Posterior vena cava (tissue), 2 donors: ENCODE measurements at regions not wholly inside any gene's neighbourhood (a gene's known extent, or its start where the extent isn't known, plus 50 kb on each side); places are given as distances from the start of the nearest gene placed in this dataset.
A peak's percentile ranks its signal among the peaks of the same experiment; 100 is the strongest.
"Not testable (repeated sequence)": the region's sequence is repeated elsewhere in the genome, so short reads cannot be mapped to it uniquely, and the experiment has no call there.

ENCODE experiments used
- DNase-seq: peaks from one replicate; pipeline ENCODE4 v3.0.0-alpha.2; 2020; ENCODE audit warnings: low spot score
- intact Hi-C, 2 donors: fragments of 100-400 bp; cut with DNase I; formaldehyde crosslinking; loops; one replicate each; pipeline versions ENCODE4 v1.14.1 to v1.14.2; 2022 to 2023
- donor health status: DM: yes; HTN: yes; CAD: no.
- donor health status: DM: yes; HTN: yes; CAD: no.

DNA sequence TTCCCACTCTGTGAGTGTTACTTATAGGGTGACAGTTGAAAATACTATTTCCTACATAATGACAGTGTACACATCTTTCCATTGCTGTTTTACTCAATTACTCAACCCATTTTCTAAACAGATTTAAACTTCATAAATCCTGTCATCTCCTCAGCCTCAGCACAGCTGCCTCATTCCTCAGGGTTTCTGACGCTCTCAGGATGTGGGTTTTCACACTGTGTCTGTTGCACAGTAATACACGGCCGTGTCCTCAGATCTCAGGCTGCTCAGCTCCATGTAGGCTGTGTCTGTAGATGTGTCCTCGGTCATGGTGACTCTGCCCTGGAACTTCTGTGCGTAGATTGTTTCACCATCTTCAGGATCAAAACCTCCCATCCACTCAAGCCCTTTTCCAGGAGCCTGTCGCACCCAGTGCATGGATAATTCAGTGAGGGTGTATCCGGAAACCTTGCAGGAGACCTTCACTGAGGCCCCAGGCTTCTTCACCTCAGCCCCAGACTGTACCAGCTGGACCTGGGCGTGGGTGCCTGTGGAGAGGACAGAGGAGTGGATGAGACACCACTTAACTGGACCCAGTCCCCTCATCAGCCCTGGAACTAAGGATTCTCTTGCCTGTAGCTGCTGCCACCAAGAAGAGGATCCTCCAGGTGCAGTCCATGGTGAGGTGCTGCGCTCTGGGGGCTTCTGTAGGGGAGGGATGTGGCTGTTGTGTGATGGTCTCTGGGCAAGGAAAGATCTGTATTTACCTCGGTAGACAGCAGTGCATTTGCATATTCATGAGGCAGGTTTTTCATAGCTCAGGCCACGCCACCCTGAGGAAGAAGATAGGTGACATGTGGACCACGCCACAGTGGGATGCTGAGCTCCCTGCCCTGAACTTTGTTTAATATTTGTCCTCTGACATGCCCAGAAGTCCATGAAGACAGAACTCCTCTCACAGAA lies 750.2 kb downstream of the TMEM121 start:
- intact Hi-C loops, result no loop called here
- no peak for DNase-seq

DNA sequence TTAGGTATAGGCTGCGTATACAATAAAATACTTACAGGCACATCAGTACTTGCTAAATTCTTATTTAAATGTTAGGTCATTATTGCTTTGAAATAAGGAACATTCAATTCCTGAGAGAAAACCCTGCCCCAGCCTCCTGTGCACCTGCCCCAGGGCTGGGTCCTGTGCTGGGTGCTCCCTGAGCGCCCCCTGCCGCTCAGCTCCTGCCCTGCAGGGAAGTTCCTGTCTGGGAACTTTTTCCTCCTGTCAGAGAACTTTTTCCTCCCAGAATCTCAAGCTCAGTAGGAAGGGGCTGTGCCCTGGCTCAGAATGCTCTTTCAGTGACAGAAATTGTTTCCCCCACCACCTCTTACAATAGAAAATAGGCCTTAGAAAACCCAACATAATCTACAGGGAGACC lies 751.1 kb downstream of the TMEM121 start:
- intact Hi-C loops, result no loop called here

DNA sequence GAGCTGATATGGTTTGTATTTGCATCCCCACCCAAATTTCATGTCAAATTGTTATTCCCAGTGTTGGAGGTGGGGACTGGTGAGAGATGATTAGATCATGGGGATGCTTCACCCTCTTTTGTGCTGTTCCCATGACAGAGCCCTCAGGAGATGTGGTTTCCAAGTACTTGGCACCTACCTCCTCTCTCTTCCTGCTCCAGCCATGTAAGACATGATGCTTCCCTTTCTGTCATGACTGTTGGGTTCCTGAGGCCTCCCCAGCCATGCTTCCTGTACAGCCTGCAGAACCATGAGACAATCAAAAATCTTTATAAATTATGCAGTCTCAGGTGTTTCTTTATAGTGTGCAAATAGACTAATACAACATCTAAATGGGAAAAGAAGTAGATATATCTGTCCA lies 754.5 kb downstream of the TMEM121 start:
- intact Hi-C loops, result no loop called here

More for the DNA sequence above, 751.1 kb downstream of the TMEM121 start:
- no peak for DNase-seq

DNA sequence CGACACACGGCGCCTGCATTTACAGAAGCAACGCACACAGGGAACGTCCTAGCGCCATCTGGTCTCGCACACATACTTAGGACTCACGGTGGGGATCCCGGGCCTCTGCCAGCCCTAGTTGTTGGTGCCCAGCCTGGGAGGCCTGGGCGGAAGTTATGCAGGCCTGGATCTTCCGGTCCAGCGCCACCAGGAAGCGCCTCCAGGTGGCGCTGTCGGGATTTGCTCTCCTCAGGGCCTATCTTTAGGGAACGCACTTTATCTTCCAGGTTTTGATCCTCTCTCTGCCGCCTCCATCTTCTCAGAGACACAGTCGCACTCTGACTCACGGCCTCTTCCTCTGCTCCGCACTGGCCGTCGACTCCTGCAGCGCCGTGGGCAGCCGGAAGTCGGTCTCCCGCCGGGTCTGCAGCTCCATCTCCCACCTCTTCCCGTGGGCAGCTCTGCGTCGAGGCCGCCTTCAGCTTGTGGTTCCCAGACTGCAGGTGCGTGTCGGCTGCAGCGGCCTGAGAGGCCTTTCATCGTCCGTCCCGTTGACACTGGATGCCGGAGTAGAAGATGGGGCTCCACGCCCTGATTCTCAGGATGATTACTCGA lies 760.4 kb downstream of the TMEM121 start:
- DNase-seq, result no peak
- intact Hi-C loops, result no loop called here

More for the DNA sequence above, 754.5 kb downstream of the TMEM121 start:
- no peak for DNase-seq

DNA sequence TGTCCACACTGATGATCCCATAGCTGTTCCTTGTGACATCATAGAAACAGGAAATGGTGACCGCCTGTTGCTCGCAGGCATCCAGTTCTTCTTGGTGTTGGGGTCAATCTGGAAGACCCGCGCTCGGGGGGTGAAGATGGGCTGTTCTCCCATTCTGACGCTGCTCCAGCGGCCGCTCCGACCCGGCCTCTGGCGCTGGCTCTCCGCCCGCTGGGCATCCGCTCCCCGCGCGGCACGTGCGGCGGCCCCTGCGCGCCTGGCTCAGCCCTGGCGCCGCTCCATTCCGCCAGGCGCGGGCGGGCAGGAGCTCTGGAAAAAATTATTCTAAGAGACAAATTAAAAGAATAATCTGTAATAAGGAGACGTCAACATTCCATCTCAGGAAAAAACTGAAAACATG lies 761.1 kb downstream of the TMEM121 start:
- intact Hi-C loops, result no loop called here
- no peak for DNase-seq

DNA sequence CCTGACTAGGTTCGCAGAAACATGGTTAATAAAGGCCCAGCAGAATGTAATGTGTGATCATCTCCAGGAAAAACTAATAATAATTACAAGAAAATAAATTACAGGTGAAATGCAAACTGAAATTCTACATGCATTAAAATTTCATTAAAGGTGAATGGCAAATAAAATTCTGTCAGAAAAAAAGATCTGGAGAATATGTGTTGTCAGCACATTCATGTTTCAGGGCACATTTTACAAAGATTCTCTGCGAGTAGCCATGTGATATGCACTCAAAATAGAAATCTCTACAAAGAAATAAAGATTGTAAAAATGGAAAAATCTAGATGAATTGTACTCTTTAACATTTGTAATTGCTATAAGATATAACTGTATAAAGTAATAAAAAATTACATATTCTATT lies 765.2 kb downstream of the TMEM121 start:
- intact Hi-C loops, result no loop called here
- no peak for DNase-seq

DNA sequence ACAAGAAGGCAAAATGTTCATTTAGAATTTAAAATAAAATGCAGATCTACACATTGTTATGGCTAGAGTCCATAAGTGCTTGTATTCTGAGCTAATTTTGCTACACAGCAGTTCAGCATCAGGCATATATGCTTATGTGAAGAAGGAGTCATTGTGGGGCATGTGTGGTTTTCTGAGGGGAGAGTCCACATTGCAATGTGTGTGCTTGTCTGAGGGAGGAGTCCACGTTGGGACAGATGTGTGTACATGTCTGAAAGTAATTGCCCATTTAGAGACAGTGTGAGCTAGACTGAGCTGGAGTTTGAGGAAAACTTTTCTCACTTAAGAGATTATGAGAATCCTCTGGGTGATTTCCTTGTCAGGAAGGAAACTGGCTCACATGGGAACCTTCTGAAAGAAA lies 767.9 kb downstream of the TMEM121 start:
- no peak for DNase-seq
- intact Hi-C loops, result no loop called here

DNA sequence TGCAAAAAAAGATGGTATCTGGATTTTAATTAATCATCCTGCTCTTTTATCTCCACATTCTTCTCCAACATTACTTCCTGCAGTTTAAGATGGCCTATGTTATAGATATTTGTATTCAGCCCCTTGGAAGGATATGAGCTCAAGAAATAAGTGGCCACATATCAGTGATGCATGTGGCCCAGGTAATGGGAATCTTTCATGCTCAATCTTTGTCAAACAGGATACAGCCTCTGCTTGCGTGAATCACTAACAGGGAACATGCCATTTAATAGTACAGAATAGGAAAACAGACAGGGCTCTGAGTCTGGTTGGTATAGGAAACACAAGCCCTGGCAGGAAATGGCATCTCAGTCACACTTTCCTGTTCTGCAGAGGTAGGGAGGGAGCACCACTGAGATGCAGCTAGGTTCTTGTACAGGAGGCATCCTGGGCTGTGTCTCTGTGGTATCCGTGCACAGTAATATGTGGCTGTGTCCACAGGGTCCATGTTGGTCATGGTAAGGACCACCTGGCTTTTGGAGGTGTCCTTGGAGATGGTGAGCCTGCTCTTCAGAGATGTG lies 774.6 kb downstream of the TMEM121 start:
- intact Hi-C loops, DNase-seq: not testable (repeated sequence)

DNA sequence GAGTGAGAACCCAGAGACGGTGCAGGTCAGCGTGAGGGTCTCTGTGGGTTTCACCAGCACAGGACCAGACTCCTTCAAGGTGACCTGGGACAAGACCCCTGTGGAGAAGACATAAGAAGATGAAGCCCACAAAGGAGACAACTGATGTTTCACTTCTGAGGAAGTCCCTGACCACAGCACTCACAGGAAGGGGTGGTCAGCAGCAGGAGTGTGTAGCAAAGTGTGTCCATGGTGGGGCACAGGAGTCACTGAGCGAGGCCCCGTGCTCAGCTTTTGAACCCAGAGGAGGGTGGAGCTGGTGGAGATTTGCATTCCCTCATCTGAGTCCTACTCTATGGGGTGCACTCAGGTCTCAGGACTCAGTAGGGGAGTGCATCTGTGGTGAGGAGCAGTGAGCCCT lies 775.2 kb downstream of the TMEM121 start:
- not testable (repeated sequence) for DNase-seq

DNA sequence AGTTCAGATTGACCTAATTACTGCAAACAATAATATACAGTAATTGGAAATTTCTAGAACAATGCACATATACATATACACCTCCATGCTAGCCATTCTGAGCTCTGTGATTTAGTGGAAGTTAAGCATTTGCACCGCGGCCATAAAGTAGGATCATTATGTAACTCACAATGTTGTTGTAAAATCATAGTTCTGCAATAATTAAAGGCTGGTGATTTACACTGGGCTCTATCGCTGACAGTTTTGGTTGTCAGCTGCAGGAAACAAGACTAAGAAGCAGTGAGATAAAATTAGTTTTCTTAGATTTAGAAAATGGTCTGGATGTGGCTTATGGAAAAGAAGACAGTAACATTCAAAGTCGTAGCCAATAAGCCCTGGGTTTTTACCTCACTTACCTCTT lies 776.3 kb downstream of the TMEM121 start:
- no peak for DNase-seq
- intact Hi-C loops, result no loop called here

More for the DNA sequence above, 775.2 kb downstream of the TMEM121 start:
- intact Hi-C loops, result not testable (repeated sequence)

DNA sequence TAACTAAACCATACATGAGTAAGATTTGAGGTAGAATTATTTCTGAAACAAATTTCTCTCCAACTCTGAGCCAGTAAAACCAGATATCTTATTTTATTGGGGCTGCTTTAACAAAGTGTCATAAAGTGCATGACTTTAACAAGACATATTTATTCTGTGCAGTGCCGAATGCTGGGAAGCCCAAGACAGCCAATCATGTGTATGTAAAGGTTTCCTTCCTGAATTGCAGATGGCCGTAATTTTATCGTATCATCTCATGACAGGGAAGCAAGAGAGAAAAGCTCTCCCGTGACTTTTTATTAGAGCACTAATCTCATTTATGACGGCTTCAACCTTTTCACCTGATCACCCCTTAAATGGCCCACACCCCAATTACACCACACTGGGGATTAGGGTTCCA lies 777.9 kb downstream of the TMEM121 start:
- no peak for DNase-seq
- intact Hi-C loops, result no loop called here

DNA sequence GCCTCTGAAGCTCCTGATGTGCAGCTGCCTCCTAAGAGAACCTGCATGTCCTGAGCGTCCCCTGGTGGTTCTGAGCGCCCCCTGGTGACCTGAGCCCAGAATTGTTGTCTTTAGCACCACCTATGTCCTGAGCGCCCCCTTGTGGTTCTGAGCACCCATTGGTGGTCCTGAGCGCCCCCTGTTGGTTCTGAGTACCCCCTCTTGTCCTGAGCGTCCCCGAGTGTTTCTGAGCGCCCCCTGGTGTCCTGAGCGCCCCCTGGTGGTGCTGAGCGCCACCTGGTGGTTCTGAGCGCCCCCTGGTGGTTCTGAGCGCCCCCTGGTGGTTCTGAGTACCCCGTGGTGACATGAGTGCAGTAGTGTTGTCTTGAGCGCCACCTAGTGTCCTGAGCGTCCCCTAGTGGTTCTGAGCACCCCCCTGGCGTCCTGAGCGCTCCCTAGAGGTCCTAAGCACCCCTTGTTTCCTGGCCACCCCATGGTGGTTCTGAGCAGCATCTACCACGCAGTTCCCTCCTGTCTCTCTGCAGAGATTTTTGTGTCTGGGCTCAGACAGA lies 782.5 kb downstream of the TMEM121 start:
- intact Hi-C loops, result no loop called here
- peak; percentile 80 for DNase-seq

DNA sequence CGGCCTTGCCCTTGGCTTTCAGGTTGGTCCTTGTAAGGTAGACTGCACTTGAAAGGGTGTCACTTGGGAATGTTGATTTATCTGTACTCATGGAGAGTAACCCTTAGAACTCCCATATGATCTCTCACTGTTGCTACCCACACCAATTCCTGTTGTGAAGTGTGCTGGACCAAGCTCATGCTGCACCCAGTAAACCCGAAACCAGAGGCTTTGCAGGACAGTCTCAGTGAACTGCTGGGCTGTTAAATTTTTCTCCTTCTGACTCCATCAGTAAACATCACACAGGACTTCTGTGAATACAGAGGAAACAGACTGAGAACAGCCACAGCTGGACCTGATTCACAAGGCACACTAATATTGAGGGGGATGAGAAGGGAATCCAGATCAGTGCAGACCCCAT lies 783.0 kb downstream of the TMEM121 start:
- DNase-seq, result no peak
- intact Hi-C loops, result no loop called here

DNA sequence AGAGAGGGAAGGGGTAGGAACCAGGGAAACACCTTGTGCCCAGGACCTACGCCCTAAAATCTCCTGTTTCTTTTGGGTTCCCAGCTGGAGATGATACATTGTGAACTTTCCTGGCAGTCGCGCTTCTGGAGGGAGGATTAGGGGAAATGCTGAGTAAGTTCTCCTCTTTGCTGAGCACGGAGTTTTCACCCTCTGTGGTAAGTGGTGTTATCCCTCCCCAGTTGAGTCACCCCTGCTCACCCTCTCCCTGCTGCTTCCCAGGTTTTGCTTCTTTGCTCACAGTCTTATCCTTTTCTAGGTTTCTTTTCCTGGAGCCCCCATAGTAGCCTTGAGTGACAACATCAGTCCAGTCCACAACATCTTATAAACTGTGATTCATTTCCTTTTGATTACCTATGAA lies 789.1 kb downstream of the TMEM121 start:
- no peak for DNase-seq
- intact Hi-C loops, result no loop called here

DNA sequence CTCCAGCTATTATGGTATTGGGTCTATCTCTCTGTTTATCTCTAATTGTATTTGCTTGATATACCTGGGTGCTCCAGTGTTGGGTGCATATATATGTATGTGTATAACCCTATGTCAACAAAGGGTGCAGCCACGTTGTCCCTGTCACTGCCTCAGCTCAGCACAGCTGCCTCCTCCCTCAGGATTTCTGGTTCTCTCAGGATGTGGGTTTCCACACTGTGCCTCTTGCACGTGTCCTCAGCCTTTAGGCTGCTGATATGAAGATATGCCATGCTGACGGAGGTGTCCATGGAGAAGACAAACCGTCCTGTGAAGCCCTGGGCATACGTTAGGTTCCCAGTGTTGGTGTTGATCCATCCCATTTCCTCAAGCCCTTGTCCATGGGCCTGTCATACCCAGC lies 791.2 kb downstream of the TMEM121 start:
- DNase-seq, result no peak
- intact Hi-C loops, result no loop called here

DNA sequence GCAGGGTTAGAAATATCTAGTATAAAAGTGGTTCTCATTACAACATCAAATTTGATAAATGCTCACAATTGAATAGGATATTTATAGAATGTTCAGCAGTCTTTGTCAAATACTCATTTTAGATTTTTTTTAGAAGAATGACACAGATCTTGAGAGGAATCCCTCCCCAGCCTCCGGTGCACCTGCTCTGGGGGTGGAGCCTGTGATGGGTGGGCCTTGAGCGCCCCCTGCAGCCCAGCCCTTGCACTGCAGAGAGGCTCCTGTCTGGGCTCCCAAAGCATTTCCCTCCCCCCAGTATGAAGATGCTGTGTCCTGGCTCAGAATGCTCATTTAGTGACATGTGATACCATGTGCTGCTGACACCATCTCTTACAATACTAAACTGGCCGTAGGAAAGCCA lies 792.3 kb downstream of the TMEM121 start:
- no peak for DNase-seq
- intact Hi-C loops, result no loop called here

DNA sequence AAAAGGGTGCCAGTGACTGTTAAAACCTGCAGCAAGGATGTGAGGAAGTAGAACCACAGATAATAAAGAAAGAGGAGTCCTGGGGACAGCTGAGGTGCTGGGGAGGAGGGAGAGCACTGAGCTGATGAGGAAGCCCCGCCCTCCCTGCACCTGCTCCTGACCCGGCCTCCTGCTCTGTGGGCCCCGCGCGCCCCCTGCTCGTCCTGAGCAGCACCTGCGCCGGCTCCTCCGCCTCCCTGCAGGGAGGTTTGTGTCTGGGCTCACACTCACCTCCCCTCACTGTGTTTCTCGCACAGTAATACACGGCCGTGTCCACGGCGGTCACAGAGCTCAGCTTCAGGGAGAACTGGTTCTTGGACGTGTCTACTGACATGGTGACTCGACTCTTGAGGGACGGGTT lies 797.6 kb downstream of the TMEM121 start:
- DNase-seq, result peak; percentile 65
- intact Hi-C loops, result not testable (repeated sequence)

DNA sequence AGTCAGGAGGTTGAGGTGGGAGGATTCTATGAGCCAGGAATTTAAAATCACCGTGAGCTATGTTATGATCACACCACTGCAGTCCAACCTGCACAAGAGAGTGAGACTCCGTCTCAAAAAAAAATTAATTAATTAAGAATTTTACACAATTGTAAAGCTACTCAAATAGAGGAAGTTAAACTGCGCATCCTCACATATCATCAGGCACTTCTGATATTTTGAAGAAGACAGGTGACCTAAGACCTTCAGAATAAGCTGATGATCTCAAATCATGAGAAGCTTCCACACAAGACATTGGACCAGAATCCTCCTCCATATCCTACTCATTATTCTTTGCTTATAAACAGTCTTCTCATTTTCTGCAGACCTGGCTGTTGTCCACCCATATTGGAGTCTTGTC lies 800.9 kb downstream of the TMEM121 start:
- no peak for DNase-seq
- intact Hi-C loops, result no loop called here

DNA sequence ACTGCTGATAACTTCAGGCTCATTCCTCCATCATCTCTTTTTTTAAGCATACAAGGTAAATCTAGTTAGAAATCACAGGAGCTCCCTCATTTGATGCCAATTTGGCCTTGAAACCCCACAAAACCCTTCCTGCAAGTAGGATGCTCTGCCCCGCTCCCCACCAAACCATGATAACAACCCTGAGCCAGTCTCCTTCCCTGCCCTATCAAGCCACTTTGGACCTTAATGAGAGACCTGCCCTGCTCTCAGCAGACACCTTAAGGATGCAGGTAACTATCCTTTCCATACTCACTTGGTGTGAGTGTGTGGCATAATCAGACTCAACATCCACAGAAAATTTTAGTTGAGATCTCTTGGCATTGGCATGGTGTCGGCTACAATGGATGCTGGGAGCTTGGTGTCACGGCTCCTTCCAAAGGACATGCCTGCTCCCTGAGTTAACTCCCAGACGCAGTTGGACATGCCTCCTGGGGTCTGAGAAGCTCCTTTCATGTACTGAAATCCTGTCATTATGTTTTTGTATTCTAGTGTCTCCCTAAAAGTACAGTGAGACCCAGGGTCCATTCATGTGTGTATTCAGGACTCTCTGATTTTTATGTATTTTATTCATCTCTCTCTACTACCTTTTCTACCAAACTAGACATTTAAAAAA lies 801.4 kb downstream of the TMEM121 start:
- intact Hi-C loops, DNase-seq: not testable (repeated sequence)

DNA sequence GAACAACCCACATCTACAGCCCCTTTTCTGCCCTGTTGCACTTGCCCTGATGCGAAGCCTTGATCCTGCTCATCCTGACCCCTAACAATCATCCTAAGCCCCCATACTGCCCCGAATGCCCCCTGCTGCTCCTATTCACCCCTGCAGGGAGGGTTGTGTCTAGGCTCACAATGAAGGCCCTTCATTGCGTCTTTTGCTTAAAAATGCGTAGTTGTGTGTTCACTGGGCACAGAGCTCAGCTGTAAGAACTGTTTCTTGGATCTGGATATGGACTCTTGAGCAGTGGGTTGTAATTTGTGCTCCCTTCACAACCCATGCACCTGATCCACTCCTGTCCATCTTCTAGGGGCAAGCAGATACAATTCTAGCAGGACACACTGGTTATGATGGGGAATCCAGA lies 802.9 kb downstream of the TMEM121 start:
- intact Hi-C loops, result not testable (repeated sequence)

More for the DNA sequence above, 802.9 kb downstream of the TMEM121 start:
- not testable (repeated sequence) for DNase-seq
